Coronary artery (tissue), 2 donors: ENCODE measurements at regions not wholly inside any gene's neighbourhood (a gene's known extent, or its start where the extent isn't known, plus 50 kb on each side); places are given as distances from the start of the nearest gene placed in this dataset.

Experiments
- DNase-seq: peaks from one replicate; pipeline ENCODE4 v3.0.0-alpha.2; 2017; ENCODE audit warnings: low spot score
- H3K27ac ChIP-seq, 2 donors: fragments of 200-600 bp; sonication (generic); one replicate each; pipeline ENCODE4 v1.5.1; 2016 to 2019
- H3K4me3 ChIP-seq: fragments of 200-600 bp; sonication (generic); 2 replicates; pipeline ENCODE4 v1.5.1; 2016; ENCODE audit warnings: mild to moderate bottlenecking, moderate library complexity
- TF ChIP-seq, protein P1 (sequence below): fragments of 200-600 bp; sonication (generic); IDR thresholded peaks from one replicate; pipeline ENCODE4 v1.5.1; 2019; ENCODE audit warnings: antibody characterized with exemption

DNA sequence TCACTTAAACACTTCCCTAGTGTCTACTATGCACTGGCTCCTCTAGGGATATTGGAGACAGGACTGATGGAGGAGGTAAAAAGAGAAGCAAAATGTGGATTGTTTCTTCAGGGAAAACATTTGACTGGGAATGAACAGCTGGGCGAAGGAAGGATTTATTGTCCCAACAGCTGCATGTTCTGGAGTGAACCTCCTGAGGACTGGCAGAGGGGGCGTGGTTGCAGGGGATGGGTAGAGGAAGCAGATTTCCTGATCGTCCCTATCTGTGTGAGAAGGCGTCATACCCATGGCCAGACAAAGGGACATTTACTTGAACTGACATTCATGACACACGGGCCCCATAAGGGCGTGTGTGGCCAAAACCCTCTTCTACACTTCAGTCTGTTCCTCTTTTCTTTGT, 321.5 kb downstream of the MAP2K4 start:
- no peak overlapping the region for H3K27ac ChIP-seq
- H3K4me3 ChIP-seq, result no peak overlapping the region
- DNase-seq, result no peak
- TF ChIP-seq, protein P1, sequence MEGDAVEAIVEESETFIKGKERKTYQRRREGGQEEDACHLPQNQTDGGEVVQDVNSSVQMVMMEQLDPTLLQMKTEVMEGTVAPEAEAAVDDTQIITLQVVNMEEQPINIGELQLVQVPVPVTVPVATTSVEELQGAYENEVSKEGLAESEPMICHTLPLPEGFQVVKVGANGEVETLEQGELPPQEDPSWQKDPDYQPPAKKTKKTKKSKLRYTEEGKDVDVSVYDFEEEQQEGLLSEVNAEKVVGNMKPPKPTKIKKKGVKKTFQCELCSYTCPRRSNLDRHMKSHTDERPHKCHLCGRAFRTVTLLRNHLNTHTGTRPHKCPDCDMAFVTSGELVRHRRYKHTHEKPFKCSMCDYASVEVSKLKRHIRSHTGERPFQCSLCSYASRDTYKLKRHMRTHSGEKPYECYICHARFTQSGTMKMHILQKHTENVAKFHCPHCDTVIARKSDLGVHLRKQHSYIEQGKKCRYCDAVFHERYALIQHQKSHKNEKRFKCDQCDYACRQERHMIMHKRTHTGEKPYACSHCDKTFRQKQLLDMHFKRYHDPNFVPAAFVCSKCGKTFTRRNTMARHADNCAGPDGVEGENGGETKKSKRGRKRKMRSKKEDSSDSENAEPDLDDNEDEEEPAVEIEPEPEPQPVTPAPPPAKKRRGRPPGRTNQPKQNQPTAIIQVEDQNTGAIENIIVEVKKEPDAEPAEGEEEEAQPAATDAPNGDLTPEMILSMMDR, result no peak

DNA sequence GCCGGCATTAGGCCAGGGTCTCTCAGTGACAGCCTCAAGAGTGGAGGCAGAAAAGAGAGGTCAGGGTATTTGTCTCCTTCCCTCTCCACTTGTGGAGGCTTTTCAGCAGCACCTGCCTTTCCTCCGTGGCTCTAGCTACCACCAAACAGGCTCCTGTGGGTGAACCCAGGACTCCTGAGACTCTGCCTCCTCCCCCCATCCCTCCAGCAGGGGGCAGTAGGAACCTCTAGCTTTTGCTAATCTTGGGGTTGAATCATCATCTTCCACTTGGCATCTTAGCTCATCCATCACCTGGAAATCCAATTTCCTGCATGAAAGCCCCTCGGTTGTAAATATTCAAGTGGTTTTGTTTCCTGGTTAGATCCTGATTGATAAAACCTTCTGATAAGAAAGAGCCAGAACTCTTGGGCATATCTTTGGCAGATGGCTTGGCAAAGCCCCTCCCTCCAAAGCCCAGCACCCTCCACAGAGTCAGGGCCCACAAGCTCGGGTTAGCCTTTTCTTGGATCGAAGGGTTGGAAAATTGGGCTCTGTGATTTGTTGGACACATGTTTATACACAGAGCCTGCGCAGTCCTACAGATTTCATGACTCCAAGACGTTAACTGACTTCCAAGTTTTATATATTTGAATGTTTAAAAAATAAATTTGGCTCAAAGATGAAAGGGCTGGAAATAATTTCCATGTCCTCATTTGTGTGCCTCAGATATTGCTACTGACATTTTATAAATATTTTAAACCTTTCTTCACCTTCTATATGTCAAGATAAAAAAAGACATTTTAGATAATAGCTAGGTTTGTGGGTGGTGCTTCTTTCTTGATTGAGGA, 322.1 kb downstream of the MAP2K4 start:
- no peak overlapping the region for H3K27ac ChIP-seq
- no peak for DNase-seq

DNA sequence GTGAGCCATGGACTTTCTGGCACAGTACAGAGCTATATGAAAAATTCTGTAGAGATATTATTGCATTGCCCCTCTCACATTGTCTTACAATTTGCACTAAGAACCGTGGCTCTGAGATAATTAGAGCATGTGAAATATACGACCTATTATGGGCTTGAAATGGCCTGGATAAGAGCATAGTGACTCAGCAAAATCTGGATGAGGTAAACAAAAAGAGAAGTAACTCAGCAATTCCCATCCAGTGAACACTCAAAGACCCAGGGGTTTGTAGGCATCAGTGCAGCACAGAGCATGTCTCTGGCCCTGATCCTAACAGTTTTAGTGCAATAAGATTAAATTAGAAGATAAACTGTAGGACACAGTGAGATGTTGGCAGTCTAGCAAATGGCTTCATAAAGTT, 317.2 kb upstream of the MYOCD start:
- TF ChIP-seq, protein P1, result no peak
- Histone ChIP-seq H3K4me3 (no peak overlapping the region), H3K27ac (no peak overlapping the region)
- DNase-seq, result no peak

More for the DNA sequence above, 322.1 kb downstream of the MAP2K4 start:
- TF ChIP-seq, protein P1, result no peak
- H3K4me3 ChIP-seq, result no peak overlapping the region

DNA sequence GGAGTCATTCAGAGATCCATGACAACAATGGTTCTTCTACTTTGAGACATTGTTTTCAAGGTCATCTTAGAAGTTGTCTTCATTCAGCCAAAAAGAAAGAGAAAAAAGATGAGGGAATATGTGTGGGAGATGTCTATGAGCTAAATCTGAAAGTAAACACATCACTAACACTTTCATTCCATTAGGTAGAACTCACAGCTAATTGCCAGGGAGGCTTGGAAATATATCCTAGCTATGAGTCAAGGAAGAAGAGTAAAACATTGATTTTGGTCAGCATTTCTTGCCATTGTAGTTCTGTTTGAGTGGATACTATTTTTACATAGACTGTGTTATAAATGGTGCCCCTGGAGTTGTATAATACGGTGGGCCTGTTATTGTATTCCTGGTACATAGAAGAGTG, 316.4 kb upstream of the MYOCD start:
- H3K4me3 ChIP-seq, result no peak overlapping the region
- DNase-seq, result no peak
- H3K27ac ChIP-seq, result no peak overlapping the region
- TF ChIP-seq, protein P1, result no peak

DNA sequence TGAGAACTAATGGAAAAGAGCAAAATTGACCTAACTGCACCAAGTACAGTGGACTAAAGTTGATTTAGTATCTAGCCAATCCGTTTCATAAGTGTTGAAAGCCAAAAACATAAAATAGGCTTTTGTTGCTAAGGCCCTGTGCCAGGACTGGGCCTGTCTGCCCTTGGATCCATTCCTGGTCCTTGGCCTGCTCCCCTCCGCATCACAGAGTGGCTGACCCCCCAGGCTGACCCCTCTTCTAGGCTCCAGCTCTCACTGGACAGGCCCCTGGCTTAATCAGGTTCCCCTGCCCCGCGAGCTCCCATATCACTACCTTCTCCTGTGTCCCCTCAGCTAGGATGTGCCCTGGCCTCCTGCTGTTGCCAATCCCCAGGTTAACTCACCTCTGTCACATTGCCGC, 313.6 kb upstream of the MYOCD start:
- Histone ChIP-seq H3K4me3 (no peak overlapping the region), H3K27ac (no peak overlapping the region)
- TF ChIP-seq, protein P1, result no peak
- DNase-seq, result no peak

DNA sequence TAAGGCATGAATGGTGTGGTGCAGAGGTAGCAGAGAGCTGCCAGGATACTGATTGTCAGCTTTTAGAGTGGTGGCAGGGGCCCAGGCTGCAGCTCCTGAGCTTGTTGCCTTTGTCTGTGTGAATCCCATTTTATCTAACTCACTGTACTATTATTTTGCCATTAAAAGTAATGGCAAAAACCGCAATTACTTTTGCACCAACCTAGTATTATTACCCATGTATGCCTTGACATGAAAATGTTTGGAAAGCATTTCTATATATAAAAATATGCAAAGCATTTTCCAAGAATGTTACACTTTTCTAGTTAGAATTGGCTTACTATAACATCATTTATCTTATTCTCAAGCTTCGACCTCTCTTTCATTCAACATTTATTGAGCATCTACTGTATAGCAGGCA, 308.1 kb upstream of the MYOCD start:
- H3K4me3 ChIP-seq, result no peak overlapping the region
- TF ChIP-seq, protein P1, result no peak
- H3K27ac ChIP-seq, result no peak overlapping the region
- no peak for DNase-seq

DNA sequence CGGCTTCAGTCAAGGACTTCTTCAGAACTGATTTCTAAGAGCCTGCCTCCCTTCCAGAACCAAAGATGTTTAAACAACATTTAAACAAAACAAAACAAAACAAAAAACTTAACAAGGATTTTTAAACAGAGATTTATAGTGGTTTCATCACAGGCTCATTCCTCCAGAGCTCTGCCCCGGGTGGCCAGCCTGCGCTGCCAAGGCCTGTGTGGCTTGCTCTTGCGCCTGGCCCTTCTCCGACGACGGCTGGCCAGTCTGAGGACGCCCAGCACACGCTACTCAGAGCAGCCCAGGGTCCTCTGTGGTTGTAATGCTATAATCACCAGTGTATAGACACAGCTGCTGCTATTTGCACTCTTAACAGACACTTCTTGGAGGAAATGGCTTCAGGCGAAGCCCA, 307.2 kb upstream of the MYOCD start:
- no peak for DNase-seq
- TF ChIP-seq, protein P1, result no peak
- no peak overlapping the region for H3K27ac ChIP-seq
- H3K4me3 ChIP-seq, result no peak overlapping the region
